Neural progenitor cell (in vitro differentiated cells): ENCODE measurements at regions not wholly inside any gene's neighbourhood (a gene's known extent, or its start where the extent isn't known, plus 50 kb on each side); places are given as distances from the start of the nearest gene placed in this dataset.

Source experiments
- DNase-seq: peaks from one replicate; pipeline ENCODE4 v3.0.0-alpha.2; 2016; ENCODE audit warnings: low spot score
- H2AFZ ChIP-seq: fragments of 200-600 bp; sonication (generic); replicated peaks from 2 replicates; pipeline ENCODE4 v1.6.1; 2016; ENCODE audit warnings: antibody characterized with exemption
- H3F3A ChIP-seq: fragments of 200-600 bp; sonication (generic); 2 replicates; pipeline ENCODE4 v1.6.1; 2016; ENCODE audit warnings: antibody characterized with exemption, low read depth
- H3K27ac ChIP-seq: fragments of 200-600 bp; sonication (generic); 2 replicates; pipeline ENCODE4 v1.5.1; 2016; ENCODE audit warnings: mild to moderate bottlenecking
- H3K27me3 ChIP-seq: fragments of 200-600 bp; sonication (generic); 2 replicates; pipeline ENCODE4 v1.6.1; 2016; ENCODE audit warnings: mild to moderate bottlenecking, moderate library complexity
- H3K36me3 ChIP-seq: fragments of 200-600 bp; sonication (generic); 2 replicates; pipeline ENCODE4 v1.5.1; 2016
- H3K4me1 ChIP-seq: fragments of 200-600 bp; sonication (generic); 2 replicates; pipeline ENCODE4 v1.6.1; 2016; ENCODE audit warnings: mixed run types
- H3K4me2 ChIP-seq: fragments of 200-600 bp; sonication (generic); 2 replicates; pipeline ENCODE4 v1.6.1; 2016
- H3K4me3 ChIP-seq: fragments of 200-600 bp; sonication (generic); 2 replicates; pipeline ENCODE4 v1.5.1; 2016
- H3K79me2 ChIP-seq: fragments of 200-600 bp; sonication (generic); 2 replicates; pipeline ENCODE4 v1.6.1; 2016; ENCODE audit warnings: low read depth
- H3K9ac ChIP-seq: fragments of 200-600 bp; sonication (generic); 2 replicates; pipeline ENCODE4 v1.6.1; 2016
- H3K9me3 ChIP-seq: fragments of 200-600 bp; sonication (generic); 2 replicates; pipeline ENCODE4 v1.5.1; 2016; ENCODE audit warnings: low read depth
- H4K20me1 ChIP-seq: fragments of 200-600 bp; sonication (generic); 2 replicates; pipeline ENCODE4 v1.6.1; 2016; ENCODE audit warnings: low read depth
- H3K27ac Mint-ChIP-seq: 3 replicates; pipeline ENCODE4 v1.8.0; 2021; ENCODE audit warnings: mixed read lengths
- H3K27me3 Mint-ChIP-seq: 2 replicates; pipeline ENCODE4 v1.8.0; 2022; ENCODE audit warnings: low read depth, mild to moderate bottlenecking, inconsistent platforms, moderate library complexity, mixed read lengths; ENCODE audit not compliant: insufficient read depth
- H3K36me3 Mint-ChIP-seq: 3 replicates; pipeline ENCODE4 v1.8.0; 2021; ENCODE audit warnings: mixed read lengths
- H3K4me1 Mint-ChIP-seq: 3 replicates; pipeline ENCODE4 v1.8.0; 2021; ENCODE audit warnings: mixed read lengths
- H3K4me3 Mint-ChIP-seq: 3 replicates; pipeline ENCODE4 v1.8.0; 2021; ENCODE audit warnings: mild to moderate bottlenecking, moderate library complexity, mixed read lengths
- H3K9me3 Mint-ChIP-seq: 3 replicates; pipeline ENCODE4 v1.8.0; 2020; ENCODE audit warnings: mixed read lengths
- CTCF ChIP-seq: fragments of 200-600 bp; sonication (generic); IDR thresholded peaks from 2 replicates; pipeline ENCODE4 v1.5.1; 2017; ENCODE audit warnings: antibody characterized with exemption, mild to moderate bottlenecking
- EZH2 ChIP-seq: fragments of 200-600 bp; sonication (generic); IDR thresholded peaks from 2 replicates; pipeline ENCODE4 v1.6.1; 2017; ENCODE audit warnings: antibody characterized with exemption, mild to moderate bottlenecking, moderate library complexity
- EZH2phosphoT487 ChIP-seq: fragments of 200-600 bp; sonication (generic); IDR thresholded peaks from 2 replicates; pipeline ENCODE4 v1.6.1; 2017; ENCODE audit warnings: antibody characterized with exemption

- TF ChIP-seq EZH2 (no peak), CTCF (no peak), EZH2phosphoT487 (no peak)
- Histone ChIP-seq H3K36me3 (no peaks in the 10 kb centered on the region), H3F3A (no peaks in the 10 kb centered on the region), H3K27ac (no peak overlapping the region), H3K4me1 (no peaks in the 10 kb centered on the region), H3K4me3 (no peak overlapping the region), H3K27me3 (no peaks in the 10 kb centered on the region), H3K9me3 (no peaks in the 10 kb centered on the region), H2AFZ (no peak overlapping the region), H3K79me2 (no peaks in the 10 kb centered on the region), H3K9ac (no peak overlapping the region), H4K20me1 (no peaks in the 10 kb centered on the region), H3K4me2 (no peak overlapping the region)
- Mint-ChIP-seq H3K9me3 (peaks cover 4% of the 10 kb centered on the region), H3K27me3 (no peaks in the 10 kb centered on the region), H3K4me1 (no peaks in the 10 kb centered on the region), H3K36me3 (peaks cover 2% of the 10 kb centered on the region), H3K27ac (no peak overlapping the region), H3K4me3 (no peak overlapping the region)
- DNase-seq, result no peak
Observed at GRCh38 chr20:4306206-4306605, 57.1 kb upstream of the ADRA1D start.

- Histone ChIP-seq H3K9ac (no peak overlapping the region), H4K20me1 (no peaks in the 10 kb centered on the region), H3F3A (no peaks in the 10 kb centered on the region), H2AFZ (no peak overlapping the region), H3K27me3 (no peaks in the 10 kb centered on the region), H3K9me3 (no peaks in the 10 kb centered on the region), H3K4me3 (no peak overlapping the region), H3K4me1 (no peaks in the 10 kb centered on the region), H3K27ac (no peak overlapping the region), H3K36me3 (no peaks in the 10 kb centered on the region), H3K4me2 (no peak overlapping the region), H3K79me2 (no peaks in the 10 kb centered on the region)
- Mint-ChIP-seq H3K4me1 (no peaks in the 10 kb centered on the region), H3K27me3 (no peaks in the 10 kb centered on the region), H3K36me3 (no peaks in the 10 kb centered on the region), H3K4me3 (no peak overlapping the region), H3K9me3 (peaks cover 3% of the 10 kb centered on the region), H3K27ac (no peak overlapping the region)
- DNase-seq, result no peak
- TF ChIP-seq CTCF (no peak), EZH2phosphoT487 (no peak), EZH2 (no peak)
Observed at GRCh38 chr20:4305091-4305490, 56.0 kb upstream of the ADRA1D start.

DNA sequence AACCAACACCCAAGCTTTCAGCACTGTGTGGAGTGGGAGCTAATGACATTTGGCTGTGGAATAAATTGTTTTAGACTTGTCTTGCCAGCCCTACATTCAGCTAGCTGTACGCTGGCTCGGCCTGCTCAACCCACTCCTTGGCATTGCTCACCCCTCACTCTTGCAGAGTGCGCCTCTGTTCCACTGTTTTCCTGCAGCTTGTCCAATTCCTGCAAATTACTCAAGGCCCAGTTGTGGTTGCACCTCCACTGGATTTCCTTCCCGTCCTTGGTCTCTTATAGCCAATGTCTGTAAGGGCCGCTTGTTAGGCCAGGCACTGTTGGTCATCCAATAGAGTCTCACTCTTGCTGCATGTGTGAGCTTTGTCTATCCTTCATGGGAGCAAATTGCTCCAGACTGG lies 55.5 kb upstream of the ADRA1D start:
- Mint-ChIP-seq H3K4me1 (no peaks in the 10 kb centered on the region), H3K27me3 (no peaks in the 10 kb centered on the region), H3K9me3 (peaks cover 3% of the 10 kb centered on the region), H3K4me3 (no peak overlapping the region), H3K36me3 (no peaks in the 10 kb centered on the region), H3K27ac (no peak overlapping the region)
- H3K27ac ChIP-seq, result no peak overlapping the region
- H3K4me1 ChIP-seq, result no peaks in the 10 kb centered on the region
- no peaks in the 10 kb centered on the region for H3F3A ChIP-seq
- H3K9ac ChIP-seq, result no peak overlapping the region
- H2AFZ ChIP-seq, result no peak overlapping the region
- H3K9me3 ChIP-seq, result no peaks in the 10 kb centered on the region
- no peak for DNase-seq
- no peak for TF ChIP-seq EZH2phosphoT487
- TF ChIP-seq EZH2, result no peak
- H3K27me3 ChIP-seq, result no peaks in the 10 kb centered on the region
- no peak overlapping the region for H3K4me2 ChIP-seq
- H3K36me3 ChIP-seq, result no peaks in the 10 kb centered on the region
- no peaks in the 10 kb centered on the region for H3K79me2 ChIP-seq
- H3K4me3 ChIP-seq, result no peak overlapping the region
- no peaks in the 10 kb centered on the region for H4K20me1 ChIP-seq

- Histone ChIP-seq H3K4me3 (no peak overlapping the region), H3K4me1 (no peaks in the 10 kb centered on the region), H3K27me3 (no peaks in the 10 kb centered on the region), H3K9ac (no peak overlapping the region), H4K20me1 (no peaks in the 10 kb centered on the region), H3K4me2 (no peak overlapping the region), H3K27ac (no peak overlapping the region), H3F3A (no peaks in the 10 kb centered on the region), H2AFZ (no peak overlapping the region), H3K9me3 (no peaks in the 10 kb centered on the region), H3K79me2 (no peaks in the 10 kb centered on the region), H3K36me3 (no peaks in the 10 kb centered on the region)
- H3K27ac Mint-ChIP-seq, result no peak overlapping the region
- H3K4me1 Mint-ChIP-seq, result no peaks in the 10 kb centered on the region
- H3K27me3 Mint-ChIP-seq, result no peaks in the 10 kb centered on the region
- DNase-seq, result no peak
- no peaks in the 10 kb centered on the region for H3K36me3 Mint-ChIP-seq
- no peak overlapping the region for H3K4me3 Mint-ChIP-seq
- H3K9me3 Mint-ChIP-seq, result peaks cover 2% of the 10 kb centered on the region
- no peak for TF ChIP-seq EZH2phosphoT487
- TF ChIP-seq EZH2, result no peak
- TF ChIP-seq CTCF, result no peak
Observed at GRCh38 chr20:4303136-4303535, 54.0 kb upstream of the ADRA1D start.
